NCI-H1105 treated with DMSO at 0.1 percent for 48 hours (cell line): ENCODE measurements at regions not wholly inside any gene's neighbourhood (a gene's known extent, or its start where the extent isn't known, plus 50 kb on each side); places are given as distances from the start of the nearest gene placed in this dataset.

ENCODE experiments used
- DNase-seq: peaks from one replicate; lab custom pipeline; 2025; lab: John Stamatoyannopoulos, UW

DNA sequence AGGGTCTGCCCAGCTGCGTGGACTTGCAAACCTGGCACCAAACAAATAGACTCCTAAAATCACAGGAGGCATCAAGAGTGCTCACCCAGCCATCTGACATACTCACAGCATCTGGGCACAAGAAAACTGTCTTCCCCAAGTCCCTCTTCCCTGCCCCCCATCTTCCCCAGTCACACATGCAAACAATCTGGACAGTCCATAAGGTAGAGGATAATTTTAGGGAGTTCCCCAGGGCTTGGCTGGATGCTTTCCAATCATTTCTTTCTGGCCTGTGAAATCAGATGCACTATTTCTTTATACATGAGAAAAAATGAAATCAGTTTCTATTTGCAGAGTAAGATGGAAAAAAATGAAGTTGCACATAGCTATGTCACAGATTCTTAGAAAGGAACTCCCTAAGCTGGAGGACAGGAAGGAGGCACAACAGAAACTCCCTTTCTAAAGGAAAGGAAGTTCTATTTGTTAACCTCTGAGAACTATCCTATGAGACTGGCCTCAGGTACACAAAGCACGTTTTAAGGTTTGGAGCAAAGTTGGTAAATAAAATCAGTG, 342.3 kb downstream of the HNRNPD start:
- DNase-seq, result no peak

DNA sequence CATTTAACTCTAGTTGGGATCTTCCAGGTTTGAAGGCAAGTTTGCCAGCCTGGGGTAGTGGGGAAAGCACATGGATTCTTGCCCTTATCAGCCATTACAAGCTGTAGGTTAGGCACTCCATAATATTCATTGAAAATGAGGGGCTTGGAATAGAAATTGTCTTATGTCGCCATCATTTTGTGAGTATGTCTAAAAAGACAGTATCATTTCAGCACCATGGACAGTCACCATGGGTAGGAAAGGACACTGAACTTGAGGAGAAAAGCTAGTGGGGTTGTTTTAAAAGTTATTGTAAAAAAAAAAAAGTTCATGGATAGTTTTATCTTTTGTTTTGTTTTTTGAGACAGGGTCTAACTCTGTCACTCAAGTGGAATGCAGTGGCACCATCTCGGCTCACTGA, 356.1 kb downstream of the HNRNPD start:
- no peak for DNase-seq

GRCh38 chr4:82005158-82005557, 368.6 kb downstream of the HNRNPD start:
- peak; percentile 0 for DNase-seq

DNA sequence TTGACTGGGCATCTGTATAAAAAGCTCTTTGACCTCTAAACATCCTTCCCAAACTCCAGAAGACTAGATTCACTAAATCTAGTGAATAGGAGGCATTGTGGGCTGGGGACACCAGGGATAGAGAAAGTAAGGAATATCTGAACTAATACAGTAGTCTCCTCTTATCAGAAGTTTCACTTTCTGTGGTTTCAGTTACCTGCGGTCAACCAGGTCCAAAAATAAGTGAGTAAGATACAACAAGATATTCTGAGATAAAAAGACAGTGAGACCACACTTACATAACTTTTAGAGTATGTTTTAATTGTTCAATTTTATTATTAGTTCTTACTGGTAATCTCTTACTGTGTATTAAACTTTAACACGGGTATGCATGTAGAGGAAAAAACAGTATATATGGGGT, 376.5 kb downstream of the HNRNPD start:
- DNase-seq, result no peak

GRCh38 chr4:81990898-81991297, 382.9 kb downstream of the HNRNPD start:
- peak; percentile 6 for DNase-seq

- no peak for DNase-seq
Measured at GRCh38 chr4:81990211-81990610, 383.6 kb downstream of the HNRNPD start.

GRCh38 chr4:81989202-81989601, 384.6 kb downstream of the HNRNPD start:
- DNase-seq, result no peak

- no peak for DNase-seq
Measured at GRCh38 chr4:81988178-81988577, 385.6 kb downstream of the HNRNPD start.

- DNase-seq, result no peak
Measured at GRCh38 chr4:81984746-81985145, 389.0 kb downstream of the HNRNPD start.

GRCh38 chr4:81982846-81983540, 390.8 kb downstream of the HNRNPD start:
- no peak for DNase-seq

- DNase-seq, result no peak
Measured at GRCh38 chr4:81981218-81981617, 392.6 kb downstream of the HNRNPD start.

GRCh38 chr4:81974523-81974922, 399.3 kb downstream of the HNRNPD start:
- DNase-seq, result no peak

DNA sequence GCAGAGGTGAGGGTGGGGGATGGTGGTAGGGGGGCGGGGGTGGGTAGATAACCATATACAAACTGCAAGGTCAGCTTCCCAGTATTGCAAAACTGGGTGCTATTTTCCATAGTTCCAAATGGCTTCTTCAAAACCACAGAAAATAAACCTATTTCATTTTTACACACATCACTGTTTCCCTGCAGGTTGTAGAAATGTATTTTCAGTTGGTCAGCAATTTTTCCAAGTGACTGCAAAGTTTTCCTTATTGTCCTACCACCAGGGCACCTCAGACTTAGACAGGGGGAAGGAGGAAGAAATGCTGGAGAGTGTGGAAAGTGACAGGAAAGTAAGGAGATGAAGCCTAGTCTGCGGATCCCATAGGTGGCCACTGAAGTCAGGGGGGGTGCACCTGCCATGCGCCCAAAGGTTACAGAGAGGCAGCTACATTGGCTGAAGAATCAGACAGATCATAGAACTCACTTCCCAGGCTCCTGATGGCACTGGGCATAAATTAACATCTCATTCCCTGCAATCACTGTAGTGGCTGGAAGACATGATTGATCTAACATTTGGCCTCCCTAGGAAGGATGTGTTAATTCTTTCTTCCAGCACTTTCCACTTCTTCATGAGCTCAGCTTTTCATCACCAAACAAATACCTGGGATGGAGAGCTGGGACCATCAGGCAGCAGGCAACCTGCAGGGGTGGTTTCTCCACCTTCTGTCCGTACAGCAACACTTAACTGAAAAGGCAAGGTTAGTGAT, 402.0 kb downstream of the HNRNPD start:
- no peak for DNase-seq

DNA sequence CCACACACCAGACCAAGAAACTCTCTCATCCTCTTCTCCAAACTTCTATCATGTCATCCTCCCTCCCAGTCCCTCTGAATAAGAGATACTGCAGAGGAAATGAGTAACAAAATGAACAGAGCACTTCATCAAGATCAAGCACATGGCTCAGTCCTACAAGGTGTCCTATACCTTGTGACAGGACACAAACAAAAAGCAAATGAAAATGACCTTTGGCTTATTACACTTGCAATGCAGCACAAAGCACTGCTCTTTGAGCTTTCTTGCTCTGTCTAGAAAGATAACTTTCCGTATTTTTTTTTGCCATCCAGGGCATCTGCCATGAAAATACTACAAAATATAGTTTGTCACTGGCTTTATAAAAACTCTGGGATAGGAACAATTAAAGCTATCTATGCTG, 402.7 kb downstream of the HNRNPD start:
- DNase-seq, result no peak

GRCh38 chr4:81970454-81970853, 403.3 kb downstream of the HNRNPD start:
- no peak for DNase-seq

- no peak for DNase-seq
Measured at GRCh38 chr4:81966676-81967075, 407.1 kb downstream of the HNRNPD start.

DNA sequence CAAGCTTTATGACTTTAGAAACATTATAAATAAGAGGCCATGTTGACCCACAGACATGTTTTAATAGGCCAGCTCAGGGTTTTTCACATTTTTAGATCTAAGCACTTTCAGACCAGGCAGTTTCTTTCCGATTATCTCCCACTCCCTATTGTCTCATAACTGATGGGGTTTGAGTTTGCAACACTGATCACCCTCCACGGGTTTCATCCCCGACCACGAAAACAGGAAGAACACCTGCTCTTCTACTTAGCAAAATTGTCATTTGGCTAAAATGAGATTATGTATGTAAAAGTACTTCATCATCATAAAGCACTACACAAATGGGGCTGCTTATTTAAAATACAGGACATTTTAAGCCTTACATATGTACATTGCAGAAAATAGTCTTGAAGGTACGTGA, 407.9 kb downstream of the HNRNPD start:
- DNase-seq, result no peak

GRCh38 chr4:81965454-81965853, 408.3 kb downstream of the HNRNPD start:
- no peak for DNase-seq

DNA sequence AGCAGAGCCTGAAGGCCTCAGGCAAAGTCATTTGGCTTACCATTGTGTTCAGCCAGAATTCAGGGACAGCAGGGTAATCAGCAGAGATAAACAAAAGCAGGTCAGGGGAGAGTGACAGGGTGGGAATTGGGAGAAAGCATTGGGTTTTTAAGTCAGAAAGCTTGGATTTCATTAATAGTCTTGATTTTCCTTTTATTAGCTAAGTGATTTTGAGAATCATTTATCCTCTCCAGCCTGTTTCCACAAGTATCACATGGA, 410.1 kb downstream of the HNRNPD start:
- no peak for DNase-seq

DNA sequence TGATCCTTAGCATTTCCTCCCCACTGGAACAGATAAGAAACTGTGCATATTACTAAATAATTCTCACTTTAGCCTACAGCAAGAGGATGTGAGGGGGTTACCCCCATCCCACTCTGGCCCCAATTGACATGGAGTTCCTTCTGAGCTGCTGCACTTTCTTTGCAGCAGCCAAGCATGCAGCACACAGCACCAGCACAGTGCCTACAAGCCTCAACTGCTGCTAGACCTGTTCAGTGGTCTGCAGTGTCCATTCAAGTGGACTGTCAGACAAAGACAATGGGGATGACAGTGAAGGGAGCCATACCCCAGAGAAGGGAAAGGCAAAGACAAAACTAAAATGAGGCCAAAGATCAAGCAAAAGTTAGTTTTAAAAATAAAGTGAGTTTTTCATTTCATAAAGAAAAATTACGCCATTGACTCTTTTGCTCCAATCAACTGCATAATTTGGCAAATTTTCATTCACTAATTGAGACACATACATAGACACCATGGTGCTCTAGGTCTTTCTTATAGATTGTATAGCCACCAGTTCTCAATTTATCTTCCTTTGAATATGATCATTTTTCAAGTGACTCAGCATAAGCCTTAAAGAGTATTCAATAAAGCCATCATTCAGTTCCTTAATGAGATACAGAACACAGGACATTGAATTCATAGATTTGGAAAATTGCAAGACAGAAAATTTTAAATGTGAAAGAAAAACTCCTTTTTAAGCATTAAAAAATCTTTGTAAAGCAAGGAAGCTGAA, 410.6 kb downstream of the HNRNPD start:
- DNase-seq, result no peak

GRCh38 chr4:81960961-81961360, 412.8 kb downstream of the HNRNPD start:
- no peak for DNase-seq

DNA sequence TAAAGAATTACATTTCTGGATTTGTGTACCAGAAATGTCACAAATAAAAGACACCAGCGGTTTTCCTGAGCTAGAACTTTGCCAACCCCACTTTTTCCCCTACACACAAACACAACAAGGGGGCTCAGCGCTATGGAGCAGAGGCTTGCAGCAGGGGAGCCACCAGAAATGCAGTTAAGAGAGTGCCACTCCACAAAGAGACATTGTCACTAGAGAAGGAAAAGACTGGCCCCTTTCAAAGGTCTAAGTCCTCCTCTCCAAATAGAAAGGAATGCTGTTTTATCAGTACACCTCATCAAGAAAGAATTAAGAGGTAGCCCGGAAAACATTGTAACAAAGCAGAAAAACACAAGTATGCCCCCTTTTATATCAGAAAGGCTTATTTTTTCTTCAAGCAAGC, 419.5 kb downstream of the HNRNPD start:
- no peak for DNase-seq

GRCh38 chr4:81951891-81952455, 421.8 kb downstream of the HNRNPD start:
- no peak for DNase-seq
